ENCODE measurements at regions not wholly inside any gene's neighbourhood (a gene's known extent, or its start where the extent isn't known, plus 50 kb on each side); places are given as distances from the start of the nearest gene placed in this dataset.

- TF ChIP-seq POLR2A (IDR thresholded peaks at IDR 0.05) (no peak), CTCF (IDR thresholded peaks at IDR 0.05) (no peak)
Observed at GRCh38 chr2:36253086-36253485, 102.5 kb upstream of the CRIM1 start.

All from right lobe of liver (tissue), 4 donors.